Kidney glomerular epithelial cell (primary cell): ENCODE measurements at regions not wholly inside any gene's neighbourhood (a gene's known extent, or its start where the extent isn't known, plus 50 kb on each side); places are given as distances from the start of the nearest gene placed in this dataset.
A peak's percentile ranks its signal among the peaks of the same experiment; 100 is the strongest.

Experiments
- DNase-seq: peaks from one replicate; lab custom pipeline; 2025; lab: John Stamatoyannopoulos, UW

DNA sequence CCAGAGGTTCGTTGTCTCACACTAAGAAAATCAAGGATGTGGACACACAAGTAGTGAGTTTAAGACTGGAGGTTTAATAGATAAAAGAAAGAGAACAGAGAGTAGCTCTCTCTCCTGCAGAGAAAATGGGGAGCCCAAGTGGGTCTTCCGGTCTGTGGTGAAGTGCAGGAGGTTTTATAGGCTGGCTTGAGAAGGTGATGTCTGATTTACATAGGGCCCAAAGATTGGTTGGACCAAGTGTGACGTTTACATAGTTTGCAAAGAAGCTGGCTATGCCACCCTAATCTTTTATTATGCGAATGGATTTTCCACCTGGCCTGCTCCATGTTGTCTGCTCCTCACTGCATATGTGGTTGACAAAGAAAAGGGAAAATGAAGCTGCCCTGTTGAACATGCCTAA lies 430.4 kb upstream of the TRIB2 start:
- no peak for DNase-seq

DNA sequence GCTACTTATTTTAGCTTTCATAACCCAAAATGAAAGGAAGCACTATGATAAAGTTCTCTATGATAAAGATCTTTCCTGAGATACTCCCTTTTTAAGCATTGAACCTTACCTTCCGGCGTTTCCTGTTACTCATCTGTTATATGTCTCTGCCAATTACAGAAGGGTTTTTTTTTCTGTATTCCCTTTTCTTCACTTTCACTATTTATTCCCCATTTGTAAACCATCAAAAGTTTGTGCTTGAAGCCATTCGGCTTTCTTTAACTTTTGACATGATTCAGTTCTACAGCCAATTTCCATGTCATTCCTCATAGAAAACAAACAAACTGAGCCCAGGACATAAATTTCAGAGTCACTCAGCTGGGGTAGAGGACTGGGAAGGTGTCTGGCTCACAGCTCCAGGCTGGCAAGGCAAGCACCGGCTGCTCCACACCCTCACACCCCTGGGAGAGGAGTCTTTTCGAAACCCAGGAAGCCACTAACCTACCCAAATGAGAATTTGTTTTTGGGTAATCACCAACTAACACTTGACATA lies 429.4 kb upstream of the TRIB2 start:
- peak; percentile 42 for DNase-seq

DNA sequence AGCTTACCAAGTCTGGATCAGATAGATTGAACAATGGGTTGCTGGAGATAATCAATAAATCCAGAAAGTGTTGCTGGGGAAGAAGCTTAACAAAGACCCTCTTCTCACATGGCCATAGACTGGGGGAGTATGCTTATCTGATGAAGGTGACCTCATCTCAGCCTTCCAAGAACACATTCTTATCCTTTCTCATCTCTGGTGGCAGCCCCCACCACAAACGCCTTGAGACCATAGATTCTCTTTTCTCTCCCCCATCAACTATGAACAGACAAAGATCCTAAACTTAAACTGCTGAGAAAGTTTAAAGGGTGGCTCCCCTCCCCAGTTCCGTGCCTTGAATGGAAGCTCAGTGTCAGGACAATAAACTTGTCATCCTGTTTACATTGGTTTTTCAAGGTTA lies 428.7 kb upstream of the TRIB2 start:
- DNase-seq: no peak

DNA sequence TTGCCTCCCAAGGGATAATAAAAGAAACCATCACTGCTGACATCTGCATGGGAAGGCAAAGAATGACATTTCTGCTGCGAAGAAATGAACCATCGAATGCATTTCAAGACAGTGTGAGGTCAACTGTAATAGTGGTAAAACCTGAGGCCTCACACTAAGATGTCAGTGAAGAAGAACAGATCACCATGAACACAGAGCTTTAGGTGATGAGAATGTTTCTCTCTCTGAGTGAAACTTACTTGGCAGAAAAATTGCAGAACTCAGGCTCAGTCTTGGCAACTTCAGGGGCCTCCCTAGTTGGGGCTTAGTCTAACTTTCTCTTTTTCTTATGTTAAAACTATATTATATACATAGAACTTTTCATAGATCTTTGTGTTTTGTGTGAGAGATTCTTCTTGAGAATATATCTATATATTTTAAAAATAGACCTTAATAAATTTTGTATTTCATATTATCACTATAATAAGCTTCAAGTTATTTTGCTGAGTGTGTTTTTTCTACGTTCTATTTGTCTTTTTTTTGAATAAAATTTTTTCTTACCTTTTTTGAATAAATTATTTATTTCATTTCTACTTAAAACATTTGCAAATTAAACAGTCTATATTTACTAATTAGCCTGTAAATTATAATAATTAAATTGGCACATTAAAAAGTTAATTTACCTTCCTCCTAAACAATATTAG lies 427.5 kb upstream of the TRIB2 start:
- DNase-seq: no peak

DNA sequence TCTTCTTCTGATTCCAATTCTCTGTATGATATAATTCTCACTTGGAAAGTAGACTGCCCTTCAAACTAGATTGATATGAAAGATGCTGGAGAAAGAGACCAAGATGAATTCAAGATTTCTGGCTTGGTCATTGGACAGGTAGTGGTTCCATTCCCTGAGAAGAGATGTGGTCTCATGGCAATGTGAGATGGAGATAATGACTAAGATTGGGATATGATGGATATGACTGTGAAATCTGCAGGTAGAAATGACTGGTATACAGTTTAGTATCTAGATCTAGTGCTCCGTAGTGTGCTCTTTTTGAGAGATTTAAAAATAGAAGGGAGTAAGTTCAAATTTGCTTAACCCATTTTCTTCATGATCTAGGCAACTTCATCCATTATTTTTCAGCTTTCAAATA lies 425.4 kb upstream of the TRIB2 start:
- no peak for DNase-seq

DNA sequence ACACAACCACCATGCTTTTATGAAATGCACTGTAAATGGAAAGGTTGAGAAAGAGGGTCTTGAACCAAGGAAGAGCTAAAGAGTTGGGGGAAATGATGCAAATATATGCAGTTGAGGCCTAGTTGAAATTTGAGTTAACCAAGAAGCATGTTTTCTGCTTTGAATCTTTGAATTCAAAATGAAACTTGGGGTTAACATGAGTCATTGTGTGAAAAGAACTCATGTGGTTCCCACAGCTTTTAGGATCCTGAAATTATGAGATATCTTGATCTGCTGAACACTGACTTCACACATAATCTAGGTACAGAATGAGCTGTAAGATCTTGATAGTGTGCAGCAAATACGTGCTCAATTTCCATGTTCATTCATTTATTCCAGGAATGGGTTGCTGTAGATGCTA lies 422.9 kb upstream of the TRIB2 start:
- no peak for DNase-seq

DNA sequence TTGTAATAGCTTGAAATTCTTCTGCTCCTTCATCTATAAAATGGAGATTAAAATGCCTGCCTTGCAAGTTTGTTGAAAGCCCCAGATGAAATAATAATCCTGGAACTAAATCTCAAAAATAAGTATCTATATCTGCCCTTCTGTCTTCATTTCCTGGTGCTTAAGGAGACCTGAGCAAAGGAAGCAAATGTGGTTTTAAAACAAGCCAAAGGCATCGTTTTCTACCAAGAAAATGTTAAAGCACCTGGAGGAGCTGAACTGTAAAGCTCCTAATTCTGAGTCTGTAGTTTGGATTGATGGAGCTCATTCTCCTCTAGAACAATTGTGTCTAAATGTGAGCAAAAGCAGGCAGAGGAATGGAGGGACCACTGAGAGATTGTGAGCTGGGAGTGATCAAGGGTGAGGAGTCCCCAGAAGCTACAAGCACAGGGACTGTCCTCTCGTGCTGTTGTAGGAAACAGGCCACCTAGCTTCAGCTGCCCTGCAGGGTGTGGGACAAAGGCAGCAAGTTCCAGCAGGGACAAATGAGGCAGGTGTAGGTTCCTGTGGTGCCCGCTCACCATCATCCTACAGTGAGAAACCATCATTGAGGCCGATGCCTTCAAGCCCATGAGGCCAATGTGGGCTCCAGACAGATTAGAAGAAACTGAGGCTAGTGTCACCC lies 420.7 kb upstream of the TRIB2 start:
- no peak for DNase-seq

DNA sequence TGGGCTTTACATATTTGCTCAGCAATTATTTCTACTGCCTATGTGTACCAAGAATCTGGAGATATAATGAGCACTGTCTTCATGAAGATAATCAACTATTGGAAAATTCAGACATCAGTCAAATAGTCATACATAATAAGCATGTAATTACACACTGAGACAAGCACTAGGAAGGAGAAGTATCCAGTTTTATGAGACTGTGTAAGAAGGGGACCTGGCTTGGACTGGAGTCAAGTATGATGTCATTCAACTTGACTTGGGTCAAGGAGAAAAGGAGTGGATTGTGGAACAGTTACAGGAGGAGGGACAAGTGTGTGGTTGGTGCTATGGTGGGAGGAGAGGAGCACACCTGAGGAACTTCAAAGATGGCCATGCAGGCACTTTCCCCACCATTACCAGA lies 419.8 kb upstream of the TRIB2 start:
- no peak for DNase-seq

DNA sequence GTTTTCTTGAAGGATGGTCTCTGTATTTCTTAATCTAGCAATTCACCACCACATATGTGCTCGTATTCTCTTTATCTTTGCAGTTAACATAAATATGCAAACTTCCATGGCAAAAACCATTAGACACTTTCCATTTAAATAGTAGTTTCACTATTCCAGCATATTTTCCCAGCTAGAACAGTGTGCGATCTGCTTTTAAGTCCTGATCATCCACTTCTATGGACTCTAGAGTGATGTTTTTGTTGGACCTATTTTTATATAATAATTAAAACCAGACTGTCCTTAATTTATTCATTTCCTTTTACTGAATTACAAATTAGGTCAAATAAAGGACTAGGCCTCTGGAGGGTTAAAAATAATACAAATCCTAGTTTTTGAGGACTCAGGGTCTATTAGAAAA lies 418.4 kb upstream of the TRIB2 start:
- DNase-seq: no peak

DNA sequence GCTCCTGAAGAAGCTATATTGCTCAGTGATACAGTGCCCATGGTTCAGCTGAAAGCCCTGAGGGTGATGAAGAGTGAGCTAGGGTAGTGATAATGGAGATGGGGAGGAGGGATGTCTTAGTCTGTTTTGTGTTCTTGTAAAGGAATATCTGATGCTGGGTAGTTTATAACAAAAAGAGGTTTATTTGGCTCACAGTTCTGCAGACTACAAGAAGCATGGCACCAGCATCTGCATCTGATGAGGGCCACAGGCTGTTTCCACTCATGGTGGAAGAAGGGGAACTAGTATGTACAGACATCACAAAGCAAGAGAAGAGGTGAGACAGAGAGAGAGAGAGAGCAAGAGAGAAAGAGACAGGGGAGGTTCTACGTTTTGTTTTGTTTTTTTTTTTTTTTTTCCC lies 417.3 kb upstream of the TRIB2 start:
- no peak for DNase-seq

DNA sequence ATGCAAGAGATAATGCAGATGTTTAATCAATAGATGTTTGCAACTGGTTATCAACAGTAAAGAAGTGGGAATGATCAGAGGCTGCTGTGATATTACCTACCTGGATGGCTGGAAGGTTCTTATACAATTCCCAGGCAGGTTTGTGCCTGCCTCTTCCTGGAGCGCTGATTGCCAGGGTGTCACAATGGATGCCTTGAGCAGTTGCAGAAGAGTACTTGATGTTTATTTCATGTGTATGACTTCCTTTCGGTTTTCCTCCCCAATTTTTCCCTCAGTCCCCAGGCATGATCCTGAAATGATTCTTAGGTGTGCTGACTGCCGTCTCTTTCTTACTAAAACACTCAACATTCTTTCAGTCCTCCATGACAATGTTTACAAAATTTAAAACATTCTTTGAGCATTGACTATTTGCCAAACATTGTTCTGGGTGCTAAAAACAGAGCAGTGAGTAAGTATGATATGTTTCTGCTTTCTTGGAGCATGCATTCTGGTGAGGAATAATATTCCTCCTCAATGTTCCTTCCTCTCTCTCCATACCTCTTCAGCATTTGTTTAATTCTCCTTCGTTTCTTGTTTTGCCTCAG lies 416.6 kb upstream of the TRIB2 start:
- no peak for DNase-seq

DNA sequence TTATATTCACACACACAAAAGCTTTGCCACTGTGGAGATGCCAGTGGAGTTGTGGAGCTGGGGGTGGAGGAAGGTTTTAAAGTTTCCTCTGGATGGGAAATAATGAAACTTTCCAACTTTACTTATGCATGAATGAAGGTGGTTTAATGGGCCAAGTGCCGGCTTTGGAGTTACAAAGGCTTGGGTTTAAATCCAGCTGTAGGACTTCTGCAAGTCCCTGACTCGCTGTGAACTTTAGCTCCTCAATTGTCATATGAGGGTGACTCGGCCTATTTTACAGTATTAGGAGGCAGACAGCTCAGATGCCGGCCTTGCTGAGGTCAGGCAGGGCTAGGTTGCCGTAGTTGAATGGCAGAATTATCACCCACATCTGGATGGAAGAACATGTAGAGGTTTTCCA lies 415.8 kb upstream of the TRIB2 start:
- DNase-seq: no peak

DNA sequence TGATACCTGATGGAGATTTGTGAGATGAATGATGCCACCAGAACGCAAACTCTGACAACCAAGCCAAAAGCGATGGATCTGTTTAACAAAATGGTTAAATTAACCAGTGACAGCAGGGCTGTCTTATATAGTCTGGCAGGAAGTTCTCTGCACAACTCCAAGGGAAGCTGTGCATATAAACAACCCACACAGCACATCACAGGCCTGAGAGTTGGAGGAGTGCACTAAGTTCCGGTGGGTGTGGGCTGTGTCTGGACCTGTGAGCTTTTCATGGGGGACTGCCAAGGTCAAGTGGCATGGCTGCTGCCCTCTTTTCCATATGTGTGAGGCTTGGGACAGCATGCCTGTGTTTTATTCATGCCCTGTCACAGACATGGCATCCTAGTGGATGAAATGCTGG lies 414.6 kb upstream of the TRIB2 start:
- DNase-seq: no peak

DNA sequence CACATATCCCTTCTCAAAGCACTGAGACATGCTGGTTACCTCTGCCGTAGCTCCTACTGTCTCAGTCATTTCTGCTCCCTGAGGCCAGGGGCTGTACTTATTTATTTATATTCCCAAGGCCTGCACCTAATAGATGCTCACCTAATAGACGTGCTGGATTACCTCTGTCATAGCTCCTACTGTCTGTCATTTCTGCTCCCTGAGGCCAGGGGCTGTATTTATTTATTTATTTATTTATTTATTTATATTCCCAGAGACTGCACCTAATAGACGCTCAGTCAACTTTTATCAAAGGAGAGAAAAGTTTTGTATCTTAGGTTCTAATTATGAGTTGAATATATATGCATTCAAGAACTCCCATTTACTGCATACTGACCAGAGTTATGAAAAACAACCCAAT lies 414.0 kb upstream of the TRIB2 start:
- no peak for DNase-seq

DNA sequence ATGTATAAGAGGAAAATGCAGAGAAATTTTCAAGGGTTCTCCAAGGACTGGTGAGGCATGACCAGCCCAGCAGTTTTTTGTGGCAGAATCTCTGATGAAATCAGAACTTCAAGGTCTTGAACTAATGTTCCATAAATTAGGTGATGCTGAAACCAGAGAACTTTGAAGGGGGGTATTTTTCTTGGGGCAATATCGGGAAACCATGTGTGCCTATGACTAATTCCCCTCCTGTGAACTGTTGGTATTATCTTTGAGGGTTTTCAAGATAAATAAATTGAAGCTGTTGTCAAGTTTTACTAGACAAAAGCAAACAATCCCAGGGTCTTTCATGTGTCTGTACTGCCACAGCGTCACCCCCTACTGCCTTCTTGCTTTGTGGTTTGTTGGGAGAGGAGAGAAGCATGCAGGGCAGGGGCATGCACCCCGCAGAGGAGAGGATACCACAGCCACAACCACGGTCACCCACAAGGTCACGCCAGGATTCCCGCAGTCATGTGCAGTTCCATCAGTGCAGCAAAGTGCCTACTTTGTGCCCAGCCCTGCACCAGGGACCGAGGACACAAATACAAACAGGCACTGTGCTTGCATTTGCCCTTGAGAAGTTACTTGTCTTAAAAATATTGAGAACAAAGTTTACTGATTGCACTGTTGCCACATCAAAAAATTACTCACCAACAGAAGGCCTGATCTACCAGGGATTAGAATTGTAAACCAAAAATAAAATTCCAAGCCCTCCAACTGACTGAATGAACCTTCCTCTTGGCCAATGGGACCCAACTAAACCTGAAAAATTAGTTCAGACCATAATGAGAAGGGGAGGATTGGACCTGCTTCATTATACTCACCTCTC lies 413.3 kb upstream of the TRIB2 start:
- peak; percentile 89 for DNase-seq

DNA sequence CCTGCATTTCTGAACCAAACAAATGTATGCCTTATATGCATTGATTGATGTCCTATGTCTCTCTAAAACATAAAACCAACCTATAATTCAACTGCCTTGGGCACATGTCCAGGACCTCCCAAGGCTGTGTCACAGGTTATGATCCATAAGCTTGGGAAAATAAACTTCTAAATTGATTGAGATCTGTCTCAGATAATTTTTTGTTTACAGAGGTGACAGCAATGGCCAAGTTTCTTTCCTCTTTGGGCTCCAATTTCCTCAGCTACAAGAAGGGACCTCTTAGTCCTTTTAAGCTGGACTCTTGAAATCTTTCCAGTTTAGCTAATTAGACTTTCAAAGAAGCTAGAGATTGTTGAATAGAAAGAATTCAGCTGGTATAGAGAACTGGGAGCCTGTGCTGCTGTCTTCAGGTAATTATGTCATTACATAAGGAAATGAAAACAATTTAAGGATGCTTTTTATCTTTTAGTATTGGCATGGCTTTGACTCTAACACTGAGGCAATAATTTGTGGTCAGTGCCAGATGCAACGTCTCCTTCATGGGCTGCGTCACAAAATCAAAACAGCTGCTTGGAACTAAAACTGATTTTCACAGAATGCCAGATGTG lies 412.1 kb upstream of the TRIB2 start:
- no peak for DNase-seq

DNA sequence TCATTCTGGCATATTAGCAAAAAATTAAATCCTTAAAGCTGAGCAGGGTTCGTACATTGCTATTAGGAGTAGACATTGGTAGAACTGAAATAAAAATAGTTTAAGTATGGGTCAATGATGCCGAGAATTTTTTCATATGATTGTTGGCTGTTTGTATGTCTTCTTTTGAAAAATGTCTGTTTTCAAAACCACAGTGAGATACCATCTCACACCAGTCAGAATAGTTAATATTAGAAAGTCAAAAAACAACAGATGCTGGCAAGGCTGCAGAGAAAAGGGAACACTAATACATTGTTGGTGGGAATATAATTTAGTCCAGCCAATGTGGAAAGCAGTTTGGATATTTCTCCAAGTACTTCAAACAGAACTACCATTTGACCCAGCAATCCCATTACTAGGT lies 410.8 kb upstream of the TRIB2 start:
- DNase-seq: no peak

DNA sequence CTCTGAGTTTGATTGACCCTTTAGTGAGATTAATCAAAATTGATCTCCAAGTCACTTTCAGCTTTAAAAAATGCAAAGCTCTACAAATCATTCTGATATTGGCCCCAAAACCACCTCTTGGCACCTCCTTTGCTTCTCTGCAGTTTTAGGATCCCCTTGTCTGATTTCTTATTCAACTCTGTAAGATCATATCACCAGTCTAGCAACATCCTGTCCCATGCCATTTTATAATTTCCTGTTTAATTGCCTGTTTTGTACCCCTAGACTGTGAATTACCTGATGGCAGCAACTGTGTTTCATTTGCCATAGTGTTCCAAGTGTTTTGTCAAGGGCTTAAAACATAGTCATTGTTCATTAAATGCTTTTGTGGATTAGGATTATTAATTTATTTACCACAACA lies 406.3 kb upstream of the TRIB2 start:
- no peak for DNase-seq

DNA sequence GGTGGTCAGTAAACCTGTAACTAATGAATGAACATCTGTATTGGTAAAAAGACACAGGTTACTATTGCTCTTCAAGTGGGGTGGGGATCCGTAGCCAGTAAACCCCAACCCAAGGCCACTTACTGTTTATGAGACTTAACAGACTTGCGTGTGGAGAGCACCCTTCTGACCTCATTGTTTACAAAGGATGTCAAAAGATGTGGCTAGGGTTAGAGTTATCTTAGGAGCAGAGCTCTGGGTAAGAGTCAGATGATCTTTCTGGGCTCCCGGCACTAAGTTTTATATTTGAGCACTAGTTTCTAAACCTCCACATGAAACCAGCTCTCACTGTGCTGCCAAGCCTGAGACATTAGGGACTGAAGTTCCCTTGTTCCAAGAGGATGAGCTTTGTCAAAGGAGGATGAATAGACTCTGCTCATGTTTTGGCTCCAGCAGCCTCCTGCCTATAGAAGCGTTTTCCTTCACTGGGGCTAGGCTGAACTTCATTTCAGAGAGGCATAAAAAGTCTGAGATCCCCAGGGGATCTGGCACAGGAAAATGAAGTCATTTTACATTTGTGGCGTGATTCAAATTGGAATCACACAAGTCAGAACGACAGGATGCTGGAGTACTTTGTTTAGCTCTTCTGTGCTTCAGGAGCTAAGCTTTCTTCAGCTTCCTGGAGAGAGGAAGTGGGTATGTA lies 403.1 kb upstream of the TRIB2 start:
- DNase-seq: no peak

DNA sequence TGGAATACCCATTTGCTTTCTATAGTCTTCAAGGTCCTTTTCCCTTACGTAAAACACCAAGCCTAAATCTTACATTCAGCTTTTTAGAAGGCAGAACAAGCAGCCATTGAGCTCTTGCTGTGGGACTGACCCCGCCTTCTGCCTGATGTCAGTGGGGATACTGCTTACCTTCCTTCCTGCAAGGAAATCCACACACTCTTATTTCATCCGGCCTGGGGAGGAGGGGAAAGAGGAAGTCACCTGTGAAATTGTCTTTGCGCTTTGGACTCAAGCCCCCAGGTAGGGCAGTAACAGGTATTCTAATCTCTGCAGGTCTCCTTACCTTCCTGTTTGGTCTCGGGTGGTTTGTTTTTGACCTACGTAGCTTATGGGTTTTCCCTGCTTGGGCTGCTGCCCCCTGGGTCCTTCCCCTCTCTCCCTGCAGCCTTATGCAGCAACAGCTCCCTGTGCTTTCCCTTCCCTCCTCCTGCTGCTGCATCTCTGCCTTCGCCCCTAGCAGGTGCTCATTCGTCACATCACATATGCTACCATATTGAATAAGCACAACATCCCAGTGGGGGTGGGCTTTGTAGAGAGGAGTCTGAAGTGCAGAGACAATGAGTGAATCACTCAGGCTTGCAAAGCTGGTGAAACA lies 402.5 kb upstream of the TRIB2 start:
- no peak for DNase-seq

DNA sequence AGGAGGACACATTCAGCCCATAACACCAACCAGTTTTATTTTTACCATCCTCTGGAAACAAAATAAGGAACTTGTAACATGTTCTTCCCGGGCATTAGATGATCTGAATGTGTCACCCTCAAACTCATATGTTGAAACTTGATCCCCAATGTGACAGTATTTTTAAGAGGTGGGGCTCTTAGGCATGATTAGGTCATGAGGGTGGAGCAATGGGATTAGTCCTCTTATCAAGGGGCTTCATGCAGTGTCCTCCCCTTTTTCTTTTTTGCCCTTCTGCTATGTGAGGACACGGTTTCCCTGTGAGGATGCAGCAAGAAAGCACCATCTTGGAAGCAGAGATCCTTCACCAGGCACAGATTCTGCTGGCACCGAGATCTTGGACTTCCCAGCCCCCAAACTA lies 401.5 kb upstream of the TRIB2 start:
- DNase-seq: no peak
